GM12891 (cell line): ENCODE measurements at regions not wholly inside any gene's neighbourhood (a gene's known extent, or its start where the extent isn't known, plus 50 kb on each side); places are given as distances from the start of the nearest gene placed in this dataset.

Experiments used
- PAX5 ChIP-seq: IDR thresholded peaks from 2 replicates; pipeline ENCODE4 v1.6.1; 2011; ENCODE audit warnings: low read length, moderate library complexity, mild to moderate bottlenecking; ENCODE audit not compliant: insufficient read depth, severe bottlenecking
- POLR2A ChIP-seq: IDR thresholded peaks from 2 replicates; pipeline ENCODE4 v1.6.1; 2011; ENCODE audit warnings: low read depth, low read length, control low read depth
- POLR2AphosphoS5 ChIP-seq: IDR thresholded peaks from 2 replicates; pipeline ENCODE4 v1.6.1; 2011; ENCODE audit warnings: low read depth, low read length, control low read depth
- POU2F2 ChIP-seq: IDR thresholded peaks from 2 replicates; pipeline ENCODE4 v1.6.1; 2011; ENCODE audit warnings: low read depth, mild to moderate bottlenecking, control low read depth, low read length, moderate library complexity
- SPI1 ChIP-seq: IDR thresholded peaks from 2 replicates; pipeline ENCODE4 v1.6.1; 2011; ENCODE audit warnings: low read depth, low read length, control low read depth
- TAF1 ChIP-seq: IDR thresholded peaks from 2 replicates; pipeline ENCODE4 v1.6.1; 2011; ENCODE audit warnings: low read depth, low read length, control low read depth

- TF ChIP-seq POLR2AphosphoS5: no peak
- TF ChIP-seq PAX5: no peak
- TF ChIP-seq SPI1: no peak
- TF ChIP-seq POLR2A: no peak
- TF ChIP-seq TAF1: no peak
- TF ChIP-seq POU2F2: no peak
Measured at GRCh38 chr18:77733292-77733903, 483.8 kb downstream of the GALR1 start.
